HEK293 (cell line): ENCODE measurements at regions not wholly inside any gene's neighbourhood (a gene's known extent, or its start where the extent isn't known, plus 50 kb on each side); places are given as distances from the start of the nearest gene placed in this dataset.

Experiments used
- CTCF ChIA-PET: fragments of 350-600 bp; formaldehyde crosslinking; extraction: SDS; loops from one replicate; lab custom pipeline; 2021; ENCODE audit warnings: antibody characterized with exemption; lab: Yijun Ruan, JAX
- POLR2A ChIA-PET: fragments of 300-600 bp; formaldehyde crosslinking; extraction: SDS; loops from one replicate; lab custom pipeline; 2020; ENCODE audit warnings: antibody characterized with exemption, inconsistent platforms; lab: Yijun Ruan, JAX
- H3K27ac ChIP-seq: fragments of 200-500 bp; sonication (Bioruptor generic); 2 replicates; pipeline ENCODE4 v1.5.1; 2014; ENCODE audit warnings: low read depth, low read length, control low read depth, inconsistent platforms; ENCODE audit errors: extremely low read depth
- H3K36me3 ChIP-seq, 2 experiments: fragments of 200-500 bp in 1 of 2; sonication (Bioruptor generic) in 1 of 2; 1 replicate in 1 of 2; 2 replicates in 1 of 2; pipeline ENCODE4 v1.5.1; 2014 to 2017; ENCODE audit warnings: inconsistent platforms in 2 of 2, low read length in 2 of 2; ENCODE audit not compliant: control insufficient read depth in 2 of 2, insufficient read depth in 1 of 2
- H3K4me1 ChIP-seq: fragments of 200-500 bp; sonication (Bioruptor generic); 2 replicates; pipeline ENCODE4 v1.5.1; 2014; ENCODE audit warnings: mild to moderate bottlenecking, low read length, inconsistent platforms; ENCODE audit not compliant: control insufficient read depth, insufficient read depth
- H3K4me3 ChIP-seq: 2 replicates; pipeline ENCODE4 v1.5.1; 2011; ENCODE audit warnings: low read depth, mild to moderate bottlenecking, control low read depth, low read length, moderate library complexity
- H3K9me3 ChIP-seq: fragments of 200-500 bp; sonication (Bioruptor generic); 2 replicates; pipeline ENCODE4 v1.5.1; 2014; ENCODE audit warnings: low read depth, low read length, inconsistent platforms; ENCODE audit not compliant: control insufficient read depth, insufficient read depth
- BCL6B ChIP-seq: fragments of 450-650 bp; formaldehyde crosslinking; IDR thresholded peaks from 2 replicates; pipeline ENCODE4 v1.5.1; 2017; ENCODE audit warnings: missing biosample characterization, missing genetic modification characterization
- HIC1 ChIP-seq: fragments of 450-650 bp; formaldehyde crosslinking; IDR thresholded peaks from 2 replicates; pipeline ENCODE4 v1.5.1; 2016; ENCODE audit warnings: missing biosample characterization, missing genetic modification characterization
- KLF1 ChIP-seq: fragments of 450-650 bp; formaldehyde crosslinking; IDR thresholded peaks from 2 replicates; pipeline ENCODE4 v1.5.1; 2016; ENCODE audit warnings: missing biosample characterization, missing genetic modification characterization
- KLF9 ChIP-seq: fragments of 450-650 bp; formaldehyde crosslinking; IDR thresholded peaks from 2 replicates; pipeline ENCODE4 v1.5.1; 2016; ENCODE audit warnings: missing biosample characterization, missing genetic modification characterization, low read depth
- MYNN ChIP-seq: fragments of 450-650 bp; formaldehyde crosslinking; IDR thresholded peaks from 2 replicates; pipeline ENCODE4 v1.5.1; 2016; ENCODE audit warnings: missing biosample characterization, missing genetic modification characterization, borderline replicate concordance
- PBX3 ChIP-seq: sonication (generic); formaldehyde crosslinking; IDR thresholded peaks from 2 replicates; pipeline ENCODE4 v1.8.1; 2022; ENCODE audit warnings: mild to moderate bottlenecking, moderate library complexity, missing genetic modification reagents
- PRDM1 ChIP-seq: fragments of 450-650 bp; formaldehyde crosslinking; IDR thresholded peaks from 2 replicates; pipeline ENCODE4; 2016; ENCODE audit warnings: missing biosample characterization, missing genetic modification characterization
- RBAK ChIP-seq: fragments of 450-650 bp; formaldehyde crosslinking; IDR thresholded peaks from 2 replicates; pipeline ENCODE4 v1.5.1; 2016; ENCODE audit warnings: missing biosample characterization, missing genetic modification characterization
- REPIN1 ChIP-seq: fragments of 450-650 bp; formaldehyde crosslinking; IDR thresholded peaks from 2 replicates; pipeline ENCODE4 v1.5.1; 2017; ENCODE audit warnings: missing biosample characterization, missing genetic modification characterization, low read depth
- SETDB1 ChIP-seq: IDR thresholded peaks from one replicate; pipeline ENCODE4 v1.6.1; 2017; ENCODE audit warnings: mild to moderate bottlenecking, low read length, moderate library complexity, mixed read lengths; ENCODE audit not compliant: insufficient read length
- ZBTB1 ChIP-seq: fragments of 450-650 bp; formaldehyde crosslinking; IDR thresholded peaks from 2 replicates; pipeline ENCODE4 v1.5.1; 2016; ENCODE audit warnings: missing biosample characterization, missing genetic modification characterization
- ZBTB20 ChIP-seq: fragments of 450-650 bp; formaldehyde crosslinking; IDR thresholded peaks from 2 replicates; pipeline ENCODE4 v1.5.1; 2016; ENCODE audit warnings: missing biosample characterization, missing genetic modification characterization
- ZBTB26 ChIP-seq: fragments of 450-650 bp; formaldehyde crosslinking; optimal IDR thresholded peaks from 2 replicates; pipeline ENCODE3; 2016; ENCODE audit warnings: missing biosample characterization, mild to moderate bottlenecking, missing genetic modification characterization
- ZFP41 ChIP-seq: fragments of 450-650 bp; formaldehyde crosslinking; IDR thresholded peaks from 2 replicates; pipeline ENCODE4 v1.5.1; 2016; ENCODE audit warnings: missing biosample characterization, missing genetic modification characterization, borderline replicate concordance
- ZNF132 ChIP-seq: fragments of 450-650 bp; formaldehyde crosslinking; IDR thresholded peaks from 2 replicates; pipeline ENCODE4 v1.5.1; 2017; ENCODE audit warnings: missing biosample characterization, missing genetic modification characterization, borderline replicate concordance
- ZNF146 ChIP-seq: fragments of 450-650 bp; formaldehyde crosslinking; IDR thresholded peaks from 2 replicates; pipeline ENCODE4 v1.5.1; 2016; ENCODE audit warnings: missing biosample characterization, missing genetic modification characterization
- ZNF211 ChIP-seq: fragments of 450-650 bp; formaldehyde crosslinking; IDR thresholded peaks from 2 replicates; pipeline ENCODE4 v1.5.1; 2016; ENCODE audit warnings: low read depth, missing biosample characterization, missing genetic modification characterization
- ZNF26 ChIP-seq: fragments of 450-650 bp; formaldehyde crosslinking; IDR thresholded peaks from 2 replicates; pipeline ENCODE4 v1.5.1; 2016; ENCODE audit warnings: missing biosample characterization, missing genetic modification characterization
- ZNF280C ChIP-seq: fragments of 450-650 bp; formaldehyde crosslinking; IDR thresholded peaks from 2 replicates; pipeline ENCODE4 v1.5.1; 2016; ENCODE audit warnings: missing biosample characterization, missing genetic modification characterization
- ZNF335 ChIP-seq: fragments of 450-650 bp; formaldehyde crosslinking; conservative IDR thresholded peaks from 2 replicates; pipeline ENCODE4 v1.5.1; 2016; ENCODE audit warnings: missing biosample characterization, missing genetic modification characterization
- ZNF48 ChIP-seq: fragments of 450-650 bp; formaldehyde crosslinking; IDR thresholded peaks from 2 replicates; pipeline ENCODE4 v1.5.1; 2016; ENCODE audit warnings: missing biosample characterization, missing genetic modification characterization
- ZNF521 ChIP-seq: fragments of 450-650 bp; formaldehyde crosslinking; IDR thresholded peaks from 2 replicates; pipeline ENCODE4 v1.5.1; 2017; ENCODE audit warnings: missing biosample characterization, mild to moderate bottlenecking, missing genetic modification characterization
- ZNF629 ChIP-seq: fragments of 450-650 bp; formaldehyde crosslinking; IDR thresholded peaks from 2 replicates; pipeline ENCODE4 v1.5.1; 2017; ENCODE audit warnings: missing biosample characterization, missing genetic modification characterization
- ZNF701 ChIP-seq: fragments of 450-650 bp; formaldehyde crosslinking; IDR thresholded peaks from 2 replicates; pipeline ENCODE4 v1.5.1; 2016; ENCODE audit warnings: missing biosample characterization, missing genetic modification characterization
- ZNF76 ChIP-seq: fragments of 450-650 bp; formaldehyde crosslinking; IDR thresholded peaks from 2 replicates; pipeline ENCODE4; 2016; ENCODE audit warnings: low read depth, missing biosample characterization, missing genetic modification characterization, borderline replicate concordance
- ZSCAN16 ChIP-seq: fragments of 450-650 bp; formaldehyde crosslinking; IDR thresholded peaks from 2 replicates; pipeline ENCODE4 v1.5.1; 2016; ENCODE audit warnings: missing biosample characterization, missing genetic modification characterization
- ZSCAN23 ChIP-seq: fragments of 450-650 bp; formaldehyde crosslinking; IDR thresholded peaks from 2 replicates; pipeline ENCODE4 v1.5.1; 2016; ENCODE audit warnings: missing biosample characterization, missing genetic modification characterization
- ZSCAN30 ChIP-seq: fragments of 450-650 bp; IDR thresholded peaks from 2 replicates; pipeline ENCODE4 v1.5.1; 2018; ENCODE audit warnings: missing biosample characterization, mild to moderate bottlenecking, missing genetic modification characterization, moderate library complexity

- CTCF ChIA-PET, result interaction anchor here (0.7 kb wide), 1 partner anchor 43 kb away, joined by 4 read pairs; no protein-coding TSS in a partner anchor
- Histone ChIP-seq H3K4me1 (no peaks in the 10 kb centered on the region), H3K9me3 (no peaks in the 10 kb centered on the region), H3K4me3 (no peak overlapping the region), H3K36me3 (no peaks in the 10 kb centered on the region), H3K27ac (no peak overlapping the region)
- POLR2A ChIA-PET, result no interaction called here
- TF ChIP-seq PBX3 (no peak), ZNF280C (tag by site-specific recombination) (no peak), ZNF211 (tag by site-specific recombination) (no peak), ZNF132 (tag by site-specific recombination) (no peak), HIC1 (tag by site-specific recombination) (no peak), ZSCAN16 (no peak), ZNF521 (tag by site-specific recombination) (no peak), ZBTB1 (tag by site-specific recombination) (no peak), ZBTB26 (tag by site-specific recombination) (no peak), ZNF146 (tag by site-specific recombination) (no peak), MYNN (tag by site-specific recombination) (no peak), ZFP41 (no peak), RBAK (no peak), ZSCAN30 (no peak), REPIN1 (no peak), SETDB1 (no peak), ZBTB20 (tag by site-specific recombination) (no peak), ZSCAN23 (tag by site-specific recombination) (no peak)
These were observed 282.9 kb upstream of the WWC1 start for GRCh38 chr5:168008555-168008954.

GRCh38 chr5:168011096-168011495 lies 280.3 kb upstream of the WWC1 start:
- CTCF ChIA-PET, result interaction anchor here (0.6 to 0.7 kb wide), 4 partner anchors 9 to 281 kb away, joined by 3 read pairs; no protein-coding TSS in a partner anchor
- H3K4me1 ChIP-seq, result no peaks in the 10 kb centered on the region
- TF ChIP-seq KLF9 (no peak), ZNF629 (tag by site-specific recombination) (no peak), PRDM1 (tag by site-specific recombination) (no peak), ZNF335 (tag by site-specific recombination) (no peak), BCL6B (tag by site-specific recombination) (no peak), ZNF48 (no peak), KLF1 (tag by site-specific recombination) (no peak), ZNF76 (tag by site-specific recombination) (no peak), ZNF701 (tag by site-specific recombination) (no peak), ZSCAN16 (no peak), ZNF26 (tag by site-specific recombination) (no peak)

More at GRCh38 chr5:168011096-168011495, 280.3 kb upstream of the WWC1 start:
- H3K36me3 ChIP-seq, result no peaks in the 10 kb centered on the region
- H3K4me3 ChIP-seq, result no peak overlapping the region
- no peaks in the 10 kb centered on the region for H3K9me3 ChIP-seq
- POLR2A ChIA-PET, result no interaction called here
- no peak overlapping the region for H3K27ac ChIP-seq
